Loucy (cell line): ENCODE measurements at regions not wholly inside any gene's neighbourhood (a gene's known extent, or its start where the extent isn't known, plus 50 kb on each side); places are given as distances from the start of the nearest gene placed in this dataset.

Source experiments
- H2AFZ ChIP-seq: fragments of 200-600 bp; sonication (generic); 2 replicates; pipeline ENCODE4 v1.6.0; 2016; ENCODE audit warnings: antibody characterized with exemption, mild to moderate bottlenecking, low read length, moderate library complexity
- H3F3A ChIP-seq: fragments of 200-600 bp; 2 replicates; pipeline ENCODE4 v1.6.0; 2016; ENCODE audit warnings: antibody characterized with exemption, low read depth, mild to moderate bottlenecking
- H3K27me3 ChIP-seq: fragments of 200-600 bp; sonication (generic); 2 replicates; pipeline ENCODE4 v1.6.1; 2014; ENCODE audit warnings: low read length, mild to moderate bottlenecking; ENCODE audit not compliant: insufficient read depth, poor library complexity, severe bottlenecking
- H3K36me3 ChIP-seq: fragments of 200-600 bp; sonication (generic); 2 replicates; pipeline ENCODE4 v1.6.1; 2016; ENCODE audit warnings: low read length; ENCODE audit not compliant: insufficient read depth
- H3K4me1 ChIP-seq: fragments of 200-600 bp; sonication (generic); 2 replicates; pipeline ENCODE4 v1.5.1; 2014; ENCODE audit warnings: low read length, mild to moderate bottlenecking; ENCODE audit not compliant: insufficient read depth, poor library complexity, severe bottlenecking
- H3K4me2 ChIP-seq: fragments of 200-600 bp; sonication (generic); 2 replicates; pipeline ENCODE4 v1.6.0; 2014; ENCODE audit warnings: antibody characterized with exemption, low read length, low read depth, mild to moderate bottlenecking; ENCODE audit not compliant: poor library complexity, severe bottlenecking
- H3K4me3 ChIP-seq: fragments of 200-600 bp; sonication (generic); 2 replicates; pipeline ENCODE4 v1.5.1; 2014; ENCODE audit warnings: low read length, mild to moderate bottlenecking, mixed read lengths; ENCODE audit not compliant: poor library complexity, severe bottlenecking
- H3K79me2 ChIP-seq: fragments of 200-600 bp; sonication (generic); 2 replicates; pipeline ENCODE4 v1.6.1; 2014; ENCODE audit warnings: low read length; ENCODE audit not compliant: insufficient read depth
- H3K9ac ChIP-seq: fragments of 200-600 bp; sonication (generic); 2 replicates; pipeline ENCODE4 v1.6.0; 2014; ENCODE audit warnings: mild to moderate bottlenecking, low read depth, low read length, moderate library complexity; ENCODE audit not compliant: poor library complexity, severe bottlenecking
- H3K9me2 ChIP-seq: fragments of 200-600 bp; sonication (generic); replicated peaks from 2 replicates; pipeline ENCODE4 v1.6.1; 2016; ENCODE audit warnings: low read depth, low read length, mixed read lengths
- H3K9me3 ChIP-seq: fragments of 200-600 bp; sonication (generic); 2 replicates; pipeline ENCODE4 v1.6.1; 2014; ENCODE audit warnings: mild to moderate bottlenecking, antibody characterized with exemption, low read length, low read depth; ENCODE audit not compliant: insufficient read depth
- H4K20me1 ChIP-seq: fragments of 200-600 bp; sonication (generic); 2 replicates; pipeline ENCODE4 v1.6.0; 2014; ENCODE audit warnings: antibody characterized with exemption, low read length, mild to moderate bottlenecking; ENCODE audit not compliant: insufficient read depth, poor library complexity, severe bottlenecking
- EZH2phosphoT487 ChIP-seq: fragments of 200-600 bp; IDR thresholded peaks from 2 replicates; pipeline ENCODE4 v1.6.1; 2018; ENCODE audit warnings: antibody characterized with exemption, mild to moderate bottlenecking, moderate library complexity, borderline replicate concordance
- TF ChIP-seq, protein P1 (sequence below): fragments of 200-600 bp; sonication (generic); conservative IDR thresholded peaks from 2 replicates; pipeline ENCODE4 v1.5.1; 2014; ENCODE audit warnings: mild to moderate bottlenecking, antibody characterized with exemption, low read length

DNA sequence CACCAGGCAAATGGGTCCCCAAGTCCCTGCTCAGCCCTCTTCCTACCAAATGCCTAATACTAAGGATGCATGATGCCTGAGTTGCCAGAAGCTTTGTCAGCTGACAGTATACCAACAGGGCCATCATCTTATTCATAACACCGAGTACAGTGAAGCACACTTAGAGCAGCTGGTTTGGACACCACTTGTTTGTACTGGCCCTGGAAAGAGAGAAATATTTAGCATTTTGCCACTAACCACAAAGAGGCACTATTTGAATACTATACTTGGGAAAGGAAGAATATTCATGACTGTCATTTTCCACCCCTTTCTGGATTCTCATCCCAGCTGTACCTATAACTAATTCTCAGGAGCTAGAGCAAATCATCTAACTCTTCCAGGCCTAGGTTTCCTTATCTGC, 364.4 kb upstream of the KIF2A start:
- no peaks in the 10 kb centered on the region for H3F3A ChIP-seq
- H3K4me3 ChIP-seq: no peak overlapping the region
- no peak for TF ChIP-seq EZH2phosphoT487
- TF ChIP-seq, protein P1, sequence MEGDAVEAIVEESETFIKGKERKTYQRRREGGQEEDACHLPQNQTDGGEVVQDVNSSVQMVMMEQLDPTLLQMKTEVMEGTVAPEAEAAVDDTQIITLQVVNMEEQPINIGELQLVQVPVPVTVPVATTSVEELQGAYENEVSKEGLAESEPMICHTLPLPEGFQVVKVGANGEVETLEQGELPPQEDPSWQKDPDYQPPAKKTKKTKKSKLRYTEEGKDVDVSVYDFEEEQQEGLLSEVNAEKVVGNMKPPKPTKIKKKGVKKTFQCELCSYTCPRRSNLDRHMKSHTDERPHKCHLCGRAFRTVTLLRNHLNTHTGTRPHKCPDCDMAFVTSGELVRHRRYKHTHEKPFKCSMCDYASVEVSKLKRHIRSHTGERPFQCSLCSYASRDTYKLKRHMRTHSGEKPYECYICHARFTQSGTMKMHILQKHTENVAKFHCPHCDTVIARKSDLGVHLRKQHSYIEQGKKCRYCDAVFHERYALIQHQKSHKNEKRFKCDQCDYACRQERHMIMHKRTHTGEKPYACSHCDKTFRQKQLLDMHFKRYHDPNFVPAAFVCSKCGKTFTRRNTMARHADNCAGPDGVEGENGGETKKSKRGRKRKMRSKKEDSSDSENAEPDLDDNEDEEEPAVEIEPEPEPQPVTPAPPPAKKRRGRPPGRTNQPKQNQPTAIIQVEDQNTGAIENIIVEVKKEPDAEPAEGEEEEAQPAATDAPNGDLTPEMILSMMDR: no peak
- H3K4me1 ChIP-seq: no peaks in the 10 kb centered on the region
- no peaks in the 10 kb centered on the region for H3K9me3 ChIP-seq
- no peak overlapping the region for H2AFZ ChIP-seq
- H3K9ac ChIP-seq: no peak overlapping the region
- no peaks in the 10 kb centered on the region for H4K20me1 ChIP-seq
- H3K27me3 ChIP-seq: no peaks in the 10 kb centered on the region
- no peaks in the 10 kb centered on the region for H3K36me3 ChIP-seq
- H3K79me2 ChIP-seq: no peaks in the 10 kb centered on the region
- no peak overlapping the region for H3K4me2 ChIP-seq
- H3K9me2 ChIP-seq: no peaks in the 10 kb centered on the region

DNA sequence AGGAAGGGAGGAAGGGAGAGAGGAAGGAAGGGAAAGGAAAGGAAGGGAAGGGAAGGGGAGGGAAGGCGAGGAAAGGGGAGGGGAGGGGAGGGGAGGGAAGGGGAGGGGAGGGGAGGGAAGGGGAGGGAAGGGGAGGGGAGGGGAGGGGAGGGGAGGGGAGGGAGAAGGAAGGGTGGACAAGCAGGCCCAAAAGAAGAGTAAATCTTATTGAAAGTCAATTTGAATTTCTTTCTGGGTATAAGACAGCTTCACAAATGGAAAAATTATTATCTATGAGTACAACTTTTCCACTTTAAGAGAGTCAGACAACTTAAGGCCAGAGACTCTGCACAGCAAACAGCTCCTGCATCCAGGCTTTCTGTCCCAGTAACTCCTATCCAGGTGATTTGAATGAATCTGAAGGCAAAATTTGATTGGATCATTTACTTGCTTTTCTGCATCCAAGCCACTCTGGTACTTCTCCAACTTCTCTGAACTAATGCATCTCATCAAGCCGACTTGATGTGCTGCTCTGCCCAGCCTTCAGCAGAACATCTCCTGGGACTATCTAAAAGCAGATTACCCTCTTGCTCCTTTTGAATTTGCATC, 363.4 kb upstream of the KIF2A start:
- no peaks in the 10 kb centered on the region for H3F3A ChIP-seq
- H3K4me3 ChIP-seq: no peak overlapping the region
- no peaks in the 10 kb centered on the region for H3K27me3 ChIP-seq
- H3K36me3 ChIP-seq: no peaks in the 10 kb centered on the region
- no peak overlapping the region for H2AFZ ChIP-seq
- H3K4me1 ChIP-seq: no peaks in the 10 kb centered on the region
- no peaks in the 10 kb centered on the region for H3K9me3 ChIP-seq
- TF ChIP-seq, protein P1: no peak
- TF ChIP-seq EZH2phosphoT487: no peak
- no peaks in the 10 kb centered on the region for H4K20me1 ChIP-seq
- H3K9ac ChIP-seq: no peak overlapping the region
- H3K9me2 ChIP-seq: no peaks in the 10 kb centered on the region
- H3K4me2 ChIP-seq: no peak overlapping the region
- H3K79me2 ChIP-seq: no peaks in the 10 kb centered on the region

DNA sequence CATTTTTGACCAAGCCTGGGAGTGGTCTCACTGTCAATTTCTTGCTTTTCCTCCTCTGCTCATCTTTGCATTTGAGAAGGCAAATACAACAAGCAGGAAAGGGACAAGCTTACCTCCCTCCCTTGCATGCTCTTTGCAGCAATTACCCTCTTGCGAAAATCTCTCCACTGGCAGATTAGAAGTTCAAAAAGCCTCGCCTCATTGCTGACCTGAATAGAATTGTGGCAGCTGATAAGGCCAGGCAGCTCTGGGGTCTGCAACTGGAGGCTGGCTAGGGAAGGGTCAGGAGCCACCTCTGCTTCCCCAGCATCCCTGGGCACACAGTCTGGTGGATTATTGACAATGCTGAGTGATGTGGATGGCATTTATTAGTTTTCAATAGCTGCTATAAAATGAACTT, 362.3 kb upstream of the KIF2A start:
- H3K27me3 ChIP-seq: no peaks in the 10 kb centered on the region
- H3K9ac ChIP-seq: no peak overlapping the region
- H3F3A ChIP-seq: no peaks in the 10 kb centered on the region
- H4K20me1 ChIP-seq: no peaks in the 10 kb centered on the region
- no peaks in the 10 kb centered on the region for H3K79me2 ChIP-seq
- H3K4me2 ChIP-seq: no peak overlapping the region
- H2AFZ ChIP-seq: no peak overlapping the region
- no peaks in the 10 kb centered on the region for H3K36me3 ChIP-seq
- H3K4me1 ChIP-seq: no peaks in the 10 kb centered on the region
- no peak overlapping the region for H3K4me3 ChIP-seq
- no peaks in the 10 kb centered on the region for H3K9me3 ChIP-seq
- no peaks in the 10 kb centered on the region for H3K9me2 ChIP-seq
- TF ChIP-seq, protein P1: no peak
- no peak for TF ChIP-seq EZH2phosphoT487
